ENCODE measurements at regions not wholly inside any gene's neighbourhood (a gene's known extent, or its start where the extent isn't known, plus 50 kb on each side); places are given as distances from the start of the nearest gene placed in this dataset.

DNA sequence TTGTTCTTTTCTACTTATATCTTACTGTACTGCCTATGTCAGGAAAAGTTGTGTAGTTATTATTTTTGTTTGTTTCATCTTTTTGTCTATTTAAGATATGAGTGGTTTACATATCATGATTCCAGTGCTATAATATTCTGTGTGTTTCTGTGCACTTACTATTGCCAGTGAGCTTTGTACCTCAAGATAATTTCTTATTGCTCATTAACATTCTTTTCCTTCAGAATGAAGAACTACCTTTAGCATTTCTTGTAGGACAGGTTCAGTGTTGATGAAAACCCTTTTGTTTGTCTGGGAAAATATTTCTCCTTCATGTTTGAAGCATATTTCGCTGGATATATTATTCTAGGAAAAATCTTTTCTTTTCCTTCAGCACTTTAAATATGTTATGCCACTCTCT, 452.7 kb upstream of the FAT3 start:
- no peak overlapping the region for H3K4me3 ChIP-seq
- no peaks in the 10 kb centered on the region for H3K36me3 ChIP-seq
- no peak for ATAC-seq (ENCODE audit: low FRiP score in 2 of 2)
- H3K9me3 ChIP-seq = peaks cover 0 to 2% (median 0%) of the 10 kb centered on the region in 4 donors
- no peaks in the 10 kb centered on the region for H3K27me3 ChIP-seq
- no peak overlapping the region for H3K27ac ChIP-seq
- 58 to 72% methylated on average over 1 of the region's 1 CpG for WGBS, 2 donors
- DNase-seq = no peak
- H3K4me1 ChIP-seq = no peaks in the 10 kb centered on the region
- no peak for TF ChIP-seq EP300 (IDR thresholded peaks at IDR 0.05)
- no peak for TF ChIP-seq POLR2AphosphoS5 (IDR thresholded peaks at IDR 0.05)
- no peak for TF ChIP-seq POLR2A (IDR thresholded peaks at IDR 0.05)
- TF ChIP-seq CTCF (IDR thresholded peaks at IDR 0.05) = no peak

DNA sequence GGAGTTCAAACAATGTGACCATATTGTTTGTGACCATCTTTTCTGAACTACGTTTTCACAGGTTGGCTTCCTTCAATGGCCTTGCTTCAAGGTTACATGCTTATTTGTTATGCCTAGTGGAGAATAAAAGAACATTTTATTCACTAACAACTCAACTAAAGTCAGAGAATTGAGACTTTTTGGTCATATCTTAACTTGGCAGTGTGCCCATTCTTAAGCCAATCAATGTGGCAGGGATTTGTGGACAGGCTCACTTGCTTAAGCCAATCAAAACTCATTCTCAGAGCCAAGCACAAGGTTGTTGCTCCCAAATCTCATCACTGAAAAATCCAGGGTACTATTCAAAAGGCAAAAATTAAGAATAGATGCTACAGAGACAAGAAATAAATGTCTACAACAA, 455.8 kb upstream of the FAT3 start:
- DNase-seq (no peak), ATAC-seq (ENCODE audit: low FRiP score in 2 of 2) (no peak)
- Histone ChIP-seq H3K9me3 (peaks cover 0 to 2% (median 0%) of the 10 kb centered on the region in 4 donors), H3K27ac (no peak overlapping the region), H3K36me3 (no peaks in the 10 kb centered on the region), H3K27me3 (no peaks in the 10 kb centered on the region), H3K4me1 (no peaks in the 10 kb centered on the region), H3K4me3 (no peak overlapping the region)
- 84 to 85% methylated on average over 1 of the region's 1 CpG for WGBS, 2 donors
- TF ChIP-seq POLR2AphosphoS5 (IDR thresholded peaks at IDR 0.05) (no peak), EP300 (IDR thresholded peaks at IDR 0.05) (no peak), CTCF (IDR thresholded peaks at IDR 0.05) (no peak), POLR2A (IDR thresholded peaks at IDR 0.05) (no peak)

GRCh38 chr11:91763331-91763730, 461.3 kb upstream of the FAT3 start:
- DNase-seq (no peak), ATAC-seq (ENCODE audit: low FRiP score in 2 of 2) (no peak)
- TF ChIP-seq POLR2A (IDR thresholded peaks at IDR 0.05) (no peak), CTCF (IDR thresholded peaks at IDR 0.05) (no peak), POLR2AphosphoS5 (IDR thresholded peaks at IDR 0.05) (no peak), EP300 (IDR thresholded peaks at IDR 0.05) (no peak)
- no peaks in the 10 kb centered on the region for H3K9me3 ChIP-seq
- no peaks in the 10 kb centered on the region for H3K4me1 ChIP-seq
- H3K36me3 ChIP-seq = no peaks in the 10 kb centered on the region
- no peak overlapping the region for H3K27ac ChIP-seq
- H3K4me3 ChIP-seq = no peak overlapping the region
- no peaks in the 10 kb centered on the region for H3K27me3 ChIP-seq

GRCh38 chr11:91761406-91762025, 463.1 kb upstream of the FAT3 start:
- 34 to 47% methylated on average over 3 of the region's 3 CpGs for WGBS, 2 donors
- Histone ChIP-seq H3K4me3 (no peak overlapping the region), H3K9me3 (no peaks in the 10 kb centered on the region), H3K4me1 (no peaks in the 10 kb centered on the region), H3K27ac (no peak overlapping the region), H3K27me3 (no peaks in the 10 kb centered on the region), H3K36me3 (no peaks in the 10 kb centered on the region)
- ATAC-seq (ENCODE audit: low FRiP score in 2 of 2) (no peak), DNase-seq (no peak)
- TF ChIP-seq EP300 (IDR thresholded peaks at IDR 0.05) (no peak), POLR2A (IDR thresholded peaks at IDR 0.05) (no peak), POLR2AphosphoS5 (IDR thresholded peaks at IDR 0.05) (no peak), CTCF (IDR thresholded peaks at IDR 0.05) (no peak)

DNA sequence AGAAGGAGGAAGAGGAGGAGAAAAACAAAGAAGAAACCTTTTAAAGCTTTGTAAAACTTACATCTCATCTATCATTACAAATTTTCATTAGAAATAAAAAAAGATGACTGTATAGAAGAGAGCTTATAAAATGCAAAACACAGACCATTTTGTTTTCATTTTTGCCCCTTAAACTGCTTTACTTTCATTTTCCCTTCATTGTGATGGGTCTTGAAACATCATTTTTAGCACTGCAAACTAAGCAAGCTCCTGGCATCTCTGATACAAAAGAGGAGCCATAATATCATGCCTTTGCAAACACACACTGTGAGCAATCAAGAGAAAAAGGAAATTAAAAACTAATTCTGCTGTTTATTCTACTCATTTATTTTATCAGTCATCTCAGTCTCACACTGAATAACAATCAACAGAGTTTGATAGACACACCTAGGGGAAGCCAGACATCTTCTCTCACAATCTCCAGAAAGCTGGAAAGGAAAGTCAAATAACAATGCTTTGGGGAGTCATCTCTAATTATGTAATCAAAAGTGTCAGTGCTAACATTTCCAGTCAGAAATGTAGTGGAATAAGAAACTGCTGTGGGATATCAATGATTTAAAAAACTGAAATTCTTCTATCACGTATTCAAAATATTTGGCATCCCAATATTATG, 467.7 kb upstream of the FAT3 start:
- ATAC-seq (ENCODE audit: low FRiP score in 2 of 2) (no peak), DNase-seq (no peak)
- no peaks in the 10 kb centered on the region for H3K36me3 ChIP-seq
- no peaks in the 10 kb centered on the region for H3K27me3 ChIP-seq
- no peak overlapping the region for H3K4me3 ChIP-seq
- no peaks in the 10 kb centered on the region for H3K4me1 ChIP-seq
- TF ChIP-seq POLR2AphosphoS5 (IDR thresholded peaks at IDR 0.05) = no peak
- TF ChIP-seq EP300 (IDR thresholded peaks at IDR 0.05) = no peak
- no peak for TF ChIP-seq POLR2A (IDR thresholded peaks at IDR 0.05)
- TF ChIP-seq CTCF (IDR thresholded peaks at IDR 0.05) = no peak
- no peaks in the 10 kb centered on the region for H3K9me3 ChIP-seq
- WGBS, 2 donors = 90 to 92% methylated on average over 1 of the region's 1 CpG
- H3K27ac ChIP-seq = no peak overlapping the region
